Smooth muscle cell (in vitro differentiated cells): ENCODE measurements at regions not wholly inside any gene's neighbourhood (a gene's known extent, or its start where the extent isn't known, plus 50 kb on each side); places are given as distances from the start of the nearest gene placed in this dataset.
"Not testable (repeated sequence)": the region's sequence is repeated elsewhere in the genome, so short reads cannot be mapped to it uniquely, and the experiment has no call there.

Experiments used
- DNase-seq: peaks from one replicate; lab custom pipeline; 2025; ENCODE audit not compliant: unreplicated experiment; lab: John Stamatoyannopoulos, UW
- H2AFZ ChIP-seq: fragments of 200-600 bp; sonication (generic); 2 replicates; pipeline ENCODE4 v1.6.0; 2016; ENCODE audit warnings: antibody characterized with exemption, low read depth, mild to moderate bottlenecking
- H3F3A ChIP-seq: fragments of 200-600 bp; sonication (generic); 2 replicates; pipeline ENCODE4 v1.6.0; 2017; ENCODE audit warnings: antibody characterized with exemption, low read depth
- H3K27ac ChIP-seq: fragments of 200-600 bp; sonication (generic); 2 replicates; pipeline ENCODE4 v1.5.1; 2016; ENCODE audit warnings: low read depth, mild to moderate bottlenecking
- H3K27me3 ChIP-seq: fragments of 200-600 bp; sonication (generic); 2 replicates; pipeline ENCODE4 v1.6.1; 2016; ENCODE audit warnings: low read depth, mild to moderate bottlenecking
- H3K36me3 ChIP-seq: fragments of 200-600 bp; sonication (generic); 2 replicates; pipeline ENCODE4 v1.5.1; 2016; ENCODE audit warnings: low read depth
- H3K4me1 ChIP-seq: fragments of 200-600 bp; sonication (generic); 2 replicates; pipeline ENCODE4 v1.5.1; 2016; ENCODE audit warnings: low read depth
- H3K4me2 ChIP-seq: fragments of 200-600 bp; sonication (generic); 2 replicates; pipeline ENCODE4 v1.6.0; 2016; ENCODE audit warnings: mild to moderate bottlenecking
- H3K4me3 ChIP-seq: fragments of 200-600 bp; sonication (generic); 2 replicates; pipeline ENCODE4 v1.5.1; 2016; ENCODE audit warnings: mild to moderate bottlenecking
- H3K79me2 ChIP-seq: fragments of 200-600 bp; sonication (generic); 2 replicates; pipeline ENCODE4 v1.6.0; 2016; ENCODE audit warnings: low read depth, mild to moderate bottlenecking
- H3K9ac ChIP-seq: fragments of 200-600 bp; sonication (generic); 2 replicates; pipeline ENCODE4 v1.6.0; 2016; ENCODE audit warnings: low read depth
- H3K9me3 ChIP-seq: fragments of 200-600 bp; sonication (generic); replicated peaks from 2 replicates; pipeline ENCODE4 v1.5.1; 2016; ENCODE audit warnings: low read depth
- H4K20me1 ChIP-seq: fragments of 200-600 bp; sonication (generic); 2 replicates; pipeline ENCODE4 v1.6.0; 2016; ENCODE audit warnings: low read depth
- CTCF ChIP-seq: fragments of 200-600 bp; sonication (generic); IDR thresholded peaks from 2 replicates; pipeline ENCODE4 v1.5.1; 2017; ENCODE audit warnings: borderline replicate concordance, mild to moderate bottlenecking, antibody characterized with exemption; ENCODE audit not compliant: insufficient read depth, poor library complexity, severe bottlenecking
- WGBS: methylation state at CpG from one replicate; pipeline ENCODE4 v1.1.7; 2016; ENCODE audit warnings: low lambda C conversion rate; 5-methylcytosine and 5-hydroxymethylcytosine counted together

GRCh38 chr6:115750292-115750691, 310.4 kb downstream of the FRK start:
- Histone ChIP-seq H3K4me2 (no peak overlapping the region), H3K36me3 (no peaks in the 10 kb centered on the region), H3K4me1 (no peaks in the 10 kb centered on the region), H3F3A (no peaks in the 10 kb centered on the region), H3K4me3 (no peak overlapping the region), H4K20me1 (no peaks in the 10 kb centered on the region), H2AFZ (no peak overlapping the region), H3K79me2 (no peaks in the 10 kb centered on the region), H3K27me3 (no peaks in the 10 kb centered on the region), H3K9me3 (no peaks in the 10 kb centered on the region), H3K27ac (no peak overlapping the region), H3K9ac (no peak overlapping the region)
- 73% methylated on average over 1 of the region's 1 CpG for WGBS
- TF ChIP-seq CTCF: no peak
- no peak for DNase-seq

GRCh38 chr6:115747719-115748118, 313.0 kb downstream of the FRK start:
- 0% methylated on average over 1 of the region's 1 CpG for WGBS
- Histone ChIP-seq H3K9me3 (no peaks in the 10 kb centered on the region), H3K4me1 (no peaks in the 10 kb centered on the region), H3K4me3 (no peak overlapping the region), H2AFZ (no peak overlapping the region), H3K79me2 (no peaks in the 10 kb centered on the region), H3F3A (no peaks in the 10 kb centered on the region), H3K4me2 (no peak overlapping the region), H3K9ac (no peak overlapping the region), H3K36me3 (no peaks in the 10 kb centered on the region), H4K20me1 (no peaks in the 10 kb centered on the region), H3K27me3 (no peaks in the 10 kb centered on the region), H3K27ac (no peak overlapping the region)
- no peak for TF ChIP-seq CTCF
- DNase-seq: no peak

GRCh38 chr6:115746583-115746982, 314.1 kb downstream of the FRK start:
- WGBS: 83% methylated on average over 3 of the region's 3 CpGs
- not testable (repeated sequence) for H4K20me1 ChIP-seq, H3K27me3 ChIP-seq, H3K9ac ChIP-seq, H3K79me2 ChIP-seq, DNase-seq, H3K9me3 ChIP-seq, H3K36me3 ChIP-seq, H3F3A ChIP-seq, H3K27ac ChIP-seq, H3K4me1 ChIP-seq, H3K4me3 ChIP-seq, H3K4me2 ChIP-seq, H2AFZ ChIP-seq

GRCh38 chr6:115740907-115741306, 319.8 kb downstream of the FRK start:
- Histone ChIP-seq H3K27ac (no peak overlapping the region), H4K20me1 (no peaks in the 10 kb centered on the region), H3K27me3 (no peaks in the 10 kb centered on the region), H2AFZ (no peak overlapping the region), H3K4me2 (no peak overlapping the region), H3K9me3 (no peaks in the 10 kb centered on the region), H3F3A (no peaks in the 10 kb centered on the region), H3K4me1 (no peaks in the 10 kb centered on the region), H3K9ac (no peak overlapping the region), H3K36me3 (no peaks in the 10 kb centered on the region), H3K79me2 (no peaks in the 10 kb centered on the region), H3K4me3 (no peak overlapping the region)
- 86% methylated on average over 1 of the region's 1 CpG for WGBS
- no peak for DNase-seq
- no peak for TF ChIP-seq CTCF
